GM21619 (cell line): ENCODE measurements at regions not wholly inside any gene's neighbourhood (a gene's known extent, or its start where the extent isn't known, plus 50 kb on each side); places are given as distances from the start of the nearest gene placed in this dataset.
"Not testable (repeated sequence)": the region's sequence is repeated elsewhere in the genome, so short reads cannot be mapped to it uniquely, and the experiment has no call there.

ENCODE experiments used
- ATAC-seq: cut with Tn5 transposase; IDR thresholded peaks from one replicate; pipeline ENCODE4 v1.9.1; 2021; ENCODE audit not compliant: unreplicated experiment

GRCh38 chrX:40418146-40418812 lies 162.5 kb upstream of the ATP6AP2 start:
- no peak for ATAC-seq

- ATAC-seq = no peak
Observed at GRCh38 chrX:40415675-40416074, 165.1 kb upstream of the ATP6AP2 start.

- ATAC-seq = no peak
Observed at GRCh38 chrX:40414335-40414734, 166.4 kb upstream of the ATP6AP2 start.

- no peak for ATAC-seq
Observed at GRCh38 chrX:40411340-40412111, 169.2 kb upstream of the ATP6AP2 start.

GRCh38 chrX:40410859-40411258 lies 169.9 kb upstream of the ATP6AP2 start:
- no peak for ATAC-seq

- no peak for ATAC-seq
Observed at GRCh38 chrX:40406330-40406859, 174.4 kb upstream of the ATP6AP2 start.

GRCh38 chrX:40405399-40405798 lies 175.4 kb upstream of the ATP6AP2 start:
- no peak for ATAC-seq

GRCh38 chrX:40403757-40404156 lies 177.0 kb upstream of the ATP6AP2 start:
- ATAC-seq = no peak

GRCh38 chrX:40402831-40403533 lies 177.8 kb upstream of the ATP6AP2 start:
- ATAC-seq = no peak

GRCh38 chrX:40395102-40395501 lies 185.7 kb upstream of the ATP6AP2 start:
- no peak for ATAC-seq

GRCh38 chrX:40394302-40394701 lies 186.5 kb upstream of the ATP6AP2 start:
- no peak for ATAC-seq

GRCh38 chrX:40392599-40392998 lies 188.2 kb upstream of the ATP6AP2 start:
- no peak for ATAC-seq

- no peak for ATAC-seq
Observed at GRCh38 chrX:40391662-40392061, 189.1 kb upstream of the ATP6AP2 start.

GRCh38 chrX:40389555-40389954 lies 191.2 kb upstream of the ATP6AP2 start:
- ATAC-seq = no peak

- no peak for ATAC-seq
Observed at GRCh38 chrX:40388441-40388840, 192.3 kb upstream of the ATP6AP2 start.

GRCh38 chrX:40387869-40388268 lies 192.9 kb upstream of the ATP6AP2 start:
- ATAC-seq = not testable (repeated sequence)

- not testable (repeated sequence) for ATAC-seq
Observed at GRCh38 chrX:40387311-40387710, 193.5 kb upstream of the ATP6AP2 start.

- ATAC-seq = no peak
Observed at GRCh38 chrX:40385682-40386081, 195.1 kb upstream of the ATP6AP2 start.

- ATAC-seq = no peak
Observed at GRCh38 chrX:40385256-40385655, 195.5 kb upstream of the ATP6AP2 start.

GRCh38 chrX:40383969-40384368 lies 196.8 kb upstream of the ATP6AP2 start:
- ATAC-seq = peak; percentile 53

GRCh38 chrX:40383360-40383759 lies 197.4 kb upstream of the ATP6AP2 start:
- ATAC-seq = no peak
